Glomerular visceral epithelial cell (primary cell): ENCODE measurements at regions not wholly inside any gene's neighbourhood (a gene's known extent, or its start where the extent isn't known, plus 50 kb on each side); places are given as distances from the start of the nearest gene placed in this dataset.

Experiments used
- DNase-seq: peaks from one replicate; pipeline ENCODE4 v3.0.0-alpha.2; 2016; ENCODE audit errors: extremely low spot score

GRCh38 chr6:148247386-148248063 lies 95.1 kb upstream of the SASH1 start:
- no peak for DNase-seq

GRCh38 chr6:148249160-148249559 lies 93.5 kb upstream of the SASH1 start:
- no peak for DNase-seq

- DNase-seq = no peak
These were observed 92.8 kb upstream of the SASH1 start for GRCh38 chr6:148249679-148250375.

- peak; percentile 64 for DNase-seq
These were observed 91.5 kb upstream of the SASH1 start for GRCh38 chr6:148250975-148251685.

- no peak for DNase-seq
These were observed 90.7 kb upstream of the SASH1 start for GRCh38 chr6:148251891-148252290.

GRCh38 chr6:148257810-148258209 lies 84.8 kb upstream of the SASH1 start:
- DNase-seq = no peak

GRCh38 chr6:148258868-148259267 lies 83.8 kb upstream of the SASH1 start:
- DNase-seq = no peak

- no peak for DNase-seq
These were observed 81.2 kb upstream of the SASH1 start for GRCh38 chr6:148261470-148261869.

GRCh38 chr6:148263010-148263409 lies 79.6 kb upstream of the SASH1 start:
- peak; percentile 17 for DNase-seq

GRCh38 chr6:148263961-148264360 lies 78.7 kb upstream of the SASH1 start:
- DNase-seq = no peak

GRCh38 chr6:148265054-148265453 lies 77.6 kb upstream of the SASH1 start:
- DNase-seq = no peak

- DNase-seq = no peak
These were observed 73.3 kb upstream of the SASH1 start for GRCh38 chr6:148269386-148269785.

GRCh38 chr6:148271711-148272439 lies 70.8 kb upstream of the SASH1 start:
- peak; percentile 31 for DNase-seq

GRCh38 chr6:148272597-148272996 lies 70.0 kb upstream of the SASH1 start:
- DNase-seq = no peak

- DNase-seq = no peak
These were observed 68.5 kb upstream of the SASH1 start for GRCh38 chr6:148273962-148274752.

- DNase-seq = no peak
These were observed 67.8 kb upstream of the SASH1 start for GRCh38 chr6:148274809-148275208.

GRCh38 chr6:148285205-148285604 lies 57.4 kb upstream of the SASH1 start:
- no peak for DNase-seq

- DNase-seq = no peak
These were observed 56.1 kb upstream of the SASH1 start for GRCh38 chr6:148286563-148286962.

GRCh38 chr6:148287623-148288333 lies 54.9 kb upstream of the SASH1 start:
- DNase-seq = no peak

- DNase-seq = no peak
These were observed 54.1 kb upstream of the SASH1 start for GRCh38 chr6:148288541-148288940.

- no peak for DNase-seq
These were observed 53.5 kb upstream of the SASH1 start for GRCh38 chr6:148289153-148289552.
